ENCODE measurements at regions not wholly inside any gene's neighbourhood (a gene's known extent, or its start where the extent isn't known, plus 50 kb on each side); places are given as distances from the start of the nearest gene placed in this dataset.

GRCh38 chr2:225821351-225821750, 421.8 kb downstream of the NYAP2 start:
- peaks cover 14% of the 10 kb centered on the region; the same call in 1 of the 2 replicates for H3K9me2 ChIP-seq (ENCODE audit: insufficient read depth)
- TF ChIP-seq EZH2phosphoT487 (IDR thresholded peaks at IDR 0.05; ENCODE audit: unreplicated experiment) (no peak), ZNF331 (CRISPR knock-in tag; IDR thresholded peaks at IDR 0.05; ENCODE audit: low read depth) (no peak), EZH2 (IDR thresholded peaks at IDR 0.05; ENCODE audit: low read depth, unreplicated experiment) (no peak), STAT1 (IDR thresholded peaks at IDR 0.05; ENCODE audit: unreplicated experiment) (no peak), ZNF114 (CRISPR knock-in tag; IDR thresholded peaks at IDR 0.05) (no peak), POLR2AphosphoS5 (IDR thresholded peaks at IDR 0.05; ENCODE audit: low read depth) (no peak), NANOG (IDR thresholded peaks at IDR 0.05; ENCODE audit: borderline replicate concordance) (no peak), ZNF462 (CRISPR knock-in tag; IDR thresholded peaks at IDR 0.05) (no peak), JUNB (IDR thresholded peaks at IDR 0.05; ENCODE audit: unreplicated experiment) (no peak), ETS1 (IDR thresholded peaks at IDR 0.05) (no peak), CTCF (conservative IDR thresholded peaks at IDR 0.05; ENCODE audit: low read depth in 2 of 2) (no peak), REST (IDR thresholded peaks at IDR 0.05; ENCODE audit: unreplicated experiment) (no peak), CREB1 (CRISPR knock-in tag; IDR thresholded peaks at IDR 0.05; ENCODE audit: low read depth) (no peak)

More at GRCh38 chr2:225821351-225821750, 421.8 kb downstream of the NYAP2 start:
- no peaks in the 10 kb centered on the region for H3K27me3 ChIP-seq (ENCODE audit: insufficient read depth)
- ATAC-seq (no peak), DNase-seq (ENCODE audit: low spot score) (no peak)
- H3K27ac Mint-ChIP-seq: no peak overlapping the region
- H3K79me2 ChIP-seq (replicated peaks; ENCODE audit: insufficient read depth): no peaks in the 10 kb centered on the region
- H3K9me3 Mint-ChIP-seq: no peaks in the 10 kb centered on the region
- H3K36me3 ChIP-seq (ENCODE audit: insufficient read depth): no peaks in the 10 kb centered on the region
- no peaks in the 10 kb centered on the region for H3K36me3 Mint-ChIP-seq (ENCODE audit: low read depth)
- no peak overlapping the region for H3K4me2 ChIP-seq
- H4K20me1 ChIP-seq (replicated peaks; ENCODE audit: insufficient read depth): no peaks in the 10 kb centered on the region
- no peaks in the 10 kb centered on the region for H3K27me3 Mint-ChIP-seq (ENCODE audit: insufficient read depth, low read depth, poor library complexity)
- H3K4me3 Mint-ChIP-seq: no peak overlapping the region
- no peak overlapping the region for H3K4me3 ChIP-seq
- no peak overlapping the region for H2AFZ ChIP-seq
- H3F3A ChIP-seq (replicated peaks; ENCODE audit: low read depth): no peaks in the 10 kb centered on the region
- no peak overlapping the region for H3K27ac ChIP-seq (ENCODE audit: low read depth)
- no peaks in the 10 kb centered on the region for H3K4me1 ChIP-seq (ENCODE audit: insufficient read depth)
- H3K4me1 Mint-ChIP-seq: peaks cover 10% of the 10 kb centered on the region
